Muscle layer of colon (tissue), 2 donors: ENCODE measurements at regions not wholly inside any gene's neighbourhood (a gene's known extent, or its start where the extent isn't known, plus 50 kb on each side); places are given as distances from the start of the nearest gene placed in this dataset.
"Not testable (repeated sequence)": the region's sequence is repeated elsewhere in the genome, so short reads cannot be mapped to it uniquely, and the experiment has no call there.

Experiments
- H3K27ac ChIP-seq: one replicate; pipeline ENCODE4 v1.7.0; 2013; ENCODE audit warnings: low read depth, mild to moderate bottlenecking, low read length, moderate library complexity
- H3K27me3 ChIP-seq, 2 donors: one replicate each; pipeline ENCODE4 v1.7.0; 2013; ENCODE audit warnings: low read length in 2 of 2, mild to moderate bottlenecking in 2 of 2; ENCODE audit not compliant: insufficient read depth in 2 of 2, control insufficient read depth in 1 of 2
- H3K36me3 ChIP-seq: one replicate; pipeline ENCODE4 v1.7.0; 2013; ENCODE audit warnings: mild to moderate bottlenecking, low read length; ENCODE audit not compliant: insufficient read depth
- H3K4me1 ChIP-seq: one replicate; pipeline ENCODE4 v1.7.0; 2013; ENCODE audit warnings: mild to moderate bottlenecking, low read length; ENCODE audit not compliant: insufficient read depth
- H3K4me3 ChIP-seq, 2 donors: one replicate each; pipeline ENCODE4 v1.7.0; 2013; ENCODE audit warnings: low read length in 2 of 2, low read depth in 1 of 2, mild to moderate bottlenecking in 1 of 2, moderate library complexity in 1 of 2
- H3K9ac ChIP-seq: one replicate; pipeline ENCODE4 v1.7.0; 2013; ENCODE audit warnings: low read length
- H3K9me3 ChIP-seq: one replicate; pipeline ENCODE4 v1.7.0; 2013; ENCODE audit warnings: mild to moderate bottlenecking, low read length
- donor health status: abdominal sarcoma.
- donor health status: Adenocarcinoma of cecum.

GRCh38 chr1:166594646-166595045, 244.6 kb upstream of the POGK start:
- Histone ChIP-seq H3K27me3 (no peaks in the 10 kb centered on the region), H3K9me3 (no peaks in the 10 kb centered on the region), H3K9ac (no peak overlapping the region), H3K27ac (no peak overlapping the region), H3K36me3 (no peaks in the 10 kb centered on the region), H3K4me3 (no peak overlapping the region), H3K4me1 (no peaks in the 10 kb centered on the region)

- Histone ChIP-seq H3K9ac (no peak overlapping the region), H3K4me1 (no peaks in the 10 kb centered on the region), H3K27me3 (no peaks in the 10 kb centered on the region), H3K27ac (no peak overlapping the region), H3K9me3 (no peaks in the 10 kb centered on the region), H3K36me3 (no peaks in the 10 kb centered on the region), H3K4me3 (no peak overlapping the region)
Measured at GRCh38 chr1:166597516-166597915, 241.8 kb upstream of the POGK start.

GRCh38 chr1:166600574-166600973, 238.7 kb upstream of the POGK start:
- Histone ChIP-seq H3K4me3 (no peak overlapping the region), H3K9me3 (no peaks in the 10 kb centered on the region), H3K9ac (no peak overlapping the region), H3K27ac (no peak overlapping the region), H3K27me3 (no peaks in the 10 kb centered on the region), H3K36me3 (no peaks in the 10 kb centered on the region), H3K4me1 (no peaks in the 10 kb centered on the region)

- no peaks in the 10 kb centered on the region for H3K9me3 ChIP-seq
- H3K27me3 ChIP-seq, result no peaks in the 10 kb centered on the region
- no peak overlapping the region for H3K27ac ChIP-seq
- H3K36me3 ChIP-seq, result no peaks in the 10 kb centered on the region
- H3K9ac ChIP-seq, result no peak overlapping the region
- H3K4me3 ChIP-seq, result no peak overlapping the region
- H3K4me1 ChIP-seq, result no peaks in the 10 kb centered on the region
Measured at GRCh38 chr1:166601650-166602278, 237.5 kb upstream of the POGK start.

- H3K4me1 ChIP-seq, H3K36me3 ChIP-seq, H3K9ac ChIP-seq, H3K4me3 ChIP-seq, H3K27me3 ChIP-seq, H3K9me3 ChIP-seq, H3K27ac ChIP-seq: not testable (repeated sequence)
Measured at GRCh38 chr1:166602801-166603200, 236.5 kb upstream of the POGK start.

- Histone ChIP-seq H3K4me3 (no peak overlapping the region), H3K27me3 (no peaks in the 10 kb centered on the region), H3K9ac (no peak overlapping the region), H3K36me3 (no peaks in the 10 kb centered on the region), H3K4me1 (no peaks in the 10 kb centered on the region), H3K27ac (no peak overlapping the region), H3K9me3 (no peaks in the 10 kb centered on the region)
Measured at GRCh38 chr1:166603296-166603695, 236.0 kb upstream of the POGK start.

GRCh38 chr1:166605137-166605536, 234.1 kb upstream of the POGK start:
- Histone ChIP-seq H3K4me3 (no peak overlapping the region), H3K36me3 (no peaks in the 10 kb centered on the region), H3K27me3 (no peaks in the 10 kb centered on the region), H3K9me3 (no peaks in the 10 kb centered on the region), H3K27ac (no peak overlapping the region), H3K9ac (no peak overlapping the region), H3K4me1 (no peaks in the 10 kb centered on the region)

- Histone ChIP-seq H3K9ac (no peak overlapping the region), H3K4me3 (no peak overlapping the region), H3K27me3 (no peaks in the 10 kb centered on the region), H3K9me3 (no peaks in the 10 kb centered on the region), H3K36me3 (no peaks in the 10 kb centered on the region), H3K4me1 (no peaks in the 10 kb centered on the region), H3K27ac (no peak overlapping the region)
Measured at GRCh38 chr1:166612886-166613285, 226.4 kb upstream of the POGK start.

- no peaks in the 10 kb centered on the region for H3K4me1 ChIP-seq
- no peak overlapping the region for H3K27ac ChIP-seq
- no peak overlapping the region for H3K9ac ChIP-seq
- no peak overlapping the region for H3K4me3 ChIP-seq
- H3K9me3 ChIP-seq, result no peaks in the 10 kb centered on the region
- no peaks in the 10 kb centered on the region for H3K27me3 ChIP-seq
- no peaks in the 10 kb centered on the region for H3K36me3 ChIP-seq
Measured at GRCh38 chr1:166616206-166616605, 223.1 kb upstream of the POGK start.

GRCh38 chr1:166626711-166627110, 212.6 kb upstream of the POGK start:
- Histone ChIP-seq H3K4me3 (no peak overlapping the region), H3K27ac (no peak overlapping the region), H3K9me3 (no peaks in the 10 kb centered on the region), H3K9ac (no peak overlapping the region), H3K4me1 (no peaks in the 10 kb centered on the region), H3K36me3 (no peaks in the 10 kb centered on the region), H3K27me3 (no peaks in the 10 kb centered on the region)

- H3K4me1 ChIP-seq, result no peaks in the 10 kb centered on the region
- H3K4me3 ChIP-seq, result no peak overlapping the region
- no peak overlapping the region for H3K27ac ChIP-seq
- H3K27me3 ChIP-seq, result no peaks in the 10 kb centered on the region
- no peaks in the 10 kb centered on the region for H3K9me3 ChIP-seq
- no peaks in the 10 kb centered on the region for H3K36me3 ChIP-seq
- H3K9ac ChIP-seq, result no peak overlapping the region
Measured at GRCh38 chr1:166627558-166627957, 211.7 kb upstream of the POGK start.

- no peak overlapping the region for H3K4me3 ChIP-seq
- no peak overlapping the region for H3K9ac ChIP-seq
- no peak overlapping the region for H3K27ac ChIP-seq
- no peaks in the 10 kb centered on the region for H3K27me3 ChIP-seq
- no peaks in the 10 kb centered on the region for H3K4me1 ChIP-seq
- no peaks in the 10 kb centered on the region for H3K9me3 ChIP-seq
- no peaks in the 10 kb centered on the region for H3K36me3 ChIP-seq
Measured at GRCh38 chr1:166628259-166628658, 211.0 kb upstream of the POGK start.
